ENCODE measurements at regions not wholly inside any gene's neighbourhood (a gene's known extent, or its start where the extent isn't known, plus 50 kb on each side); places are given as distances from the start of the nearest gene placed in this dataset.

DNA sequence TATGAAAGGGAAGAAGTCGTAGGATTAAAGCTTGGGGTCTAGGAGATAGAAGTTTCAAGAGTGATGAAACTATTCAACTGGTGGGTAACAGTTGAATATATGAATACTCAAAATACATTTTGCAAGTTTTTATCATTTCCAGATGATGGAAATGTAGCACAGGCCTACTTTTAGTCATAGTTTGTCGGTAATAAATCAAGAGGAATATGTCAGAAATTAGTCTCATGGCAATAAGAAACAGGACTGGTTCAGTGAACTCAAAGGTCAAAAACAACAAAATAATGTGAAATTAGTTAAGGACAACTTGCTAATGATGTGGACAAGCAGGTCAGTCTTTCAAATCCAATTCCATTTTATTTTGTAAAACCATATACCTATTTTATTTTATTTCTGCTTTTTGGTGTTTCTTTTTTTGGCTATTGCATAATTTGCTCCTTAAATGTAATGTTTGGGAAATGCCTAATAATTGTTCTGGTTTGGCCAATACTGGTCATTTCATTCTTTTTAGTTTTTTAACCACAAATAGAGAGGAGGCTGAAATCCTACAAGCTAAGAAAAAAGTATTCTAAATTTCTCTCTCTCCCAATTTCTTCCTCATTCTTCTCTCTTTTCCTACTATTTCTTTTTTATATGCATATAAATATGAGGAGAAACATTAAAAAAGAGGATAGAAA lies 195.2 kb upstream of the ARHGEF26 start:
- TF ChIP-seq FOSL1 (IDR thresholded peaks at IDR 0.05; ENCODE audit: low read depth) (no peak), POLR2A (IDR thresholded peaks at IDR 0.05; ENCODE audit: borderline replicate concordance, extremely low read depth, insufficient read depth, insufficient read length) (no peak), POLR2AphosphoS5 (IDR thresholded peaks at IDR 0.05; ENCODE audit: low read depth, low read length) (no peak), CTCF (IDR thresholded peaks at IDR 0.05 in 2 of 3, conservative IDR thresholded peaks at IDR 0.05 in 1 of 3; ENCODE audit: borderline replicate concordance in 1 of 3, insufficient read depth in 1 of 3, low read depth in 2 of 3, low read length in 2 of 3) (no peak), SIN3A (IDR thresholded peaks at IDR 0.05; ENCODE audit: low read depth) (no peak), EZH2 (IDR thresholded peaks at IDR 0.05) (no peak), CBX3 (IDR thresholded peaks at IDR 0.05; ENCODE audit: low read depth) (no peak)
- TF ChIP-seq, protein P1, sequence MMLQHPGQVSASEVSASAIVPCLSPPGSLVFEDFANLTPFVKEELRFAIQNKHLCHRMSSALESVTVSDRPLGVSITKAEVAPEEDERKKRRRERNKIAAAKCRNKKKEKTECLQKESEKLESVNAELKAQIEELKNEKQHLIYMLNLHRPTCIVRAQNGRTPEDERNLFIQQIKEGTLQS (IDR thresholded peaks at IDR 0.05) = no peak

All from HCT116 (cell line).